ENCODE measurements at regions not wholly inside any gene's neighbourhood (a gene's known extent, or its start where the extent isn't known, plus 50 kb on each side); places are given as distances from the start of the nearest gene placed in this dataset.

DNA sequence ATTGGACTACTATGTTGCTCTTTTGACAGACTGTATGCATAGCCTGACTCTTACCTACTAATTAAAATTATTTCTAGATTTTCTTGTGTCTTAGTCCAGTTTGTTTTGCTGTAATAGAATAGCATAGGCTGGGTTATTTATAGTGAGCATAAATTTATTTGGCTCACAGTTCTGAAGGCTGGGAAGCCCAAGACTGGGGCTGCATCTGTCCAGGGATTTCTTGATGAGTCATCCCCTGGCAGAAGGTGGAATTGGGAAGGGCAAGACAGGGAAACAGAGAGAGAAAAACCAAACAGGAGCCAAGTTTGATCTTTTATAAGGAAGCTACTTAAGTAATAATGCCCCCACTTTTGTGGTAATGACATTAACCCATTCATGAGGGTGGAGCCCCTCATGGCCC is 759.2 kb upstream of the LRFN5 start:
- H3K9me3 ChIP-seq (ENCODE audit: control insufficient read depth in 5 of 5, low read length in 5 of 5), result no peaks in the 10 kb centered on the region

DNA sequence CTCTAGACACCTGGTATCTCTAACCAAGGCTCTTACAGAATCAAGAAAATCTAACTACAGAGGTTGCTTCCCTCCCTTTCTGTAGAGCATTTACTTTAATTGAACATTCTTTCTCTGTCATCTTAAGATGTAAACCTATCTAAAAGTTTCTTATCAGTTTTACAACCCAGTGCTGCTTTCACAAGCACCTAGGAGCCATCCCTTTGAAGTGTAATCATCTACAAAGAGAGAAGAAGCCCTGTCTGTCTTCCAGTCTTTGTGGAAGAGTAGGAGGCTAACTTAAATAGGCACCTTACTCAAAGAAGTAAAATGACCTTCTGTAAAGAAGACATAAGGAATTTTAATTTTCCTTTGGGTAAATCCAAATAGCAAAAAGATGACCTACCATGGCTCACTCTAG is 763.9 kb upstream of the LRFN5 start:
- no peak overlapping the region for H3K27ac ChIP-seq (ENCODE audit: low read depth, low read length)
- H3K4me1 ChIP-seq (ENCODE audit: control insufficient read depth in 5 of 5, insufficient read depth in 5 of 5, low read length in 5 of 5), result peaks cover 0 to 10% (median 0%) of the 10 kb centered on the region in 5 donors
- H3K9me3 ChIP-seq (ENCODE audit: control insufficient read depth in 5 of 5, low read length in 5 of 5), result no peaks in the 10 kb centered on the region
- no peaks in the 10 kb centered on the region for H3K36me3 ChIP-seq (ENCODE audit: control insufficient read depth in 5 of 5, insufficient read depth in 5 of 5, low read length in 5 of 5)
- H3K4me3 ChIP-seq (ENCODE audit: low read depth in 1 of 5, low read length in 5 of 5), result no peak overlapping the region
- no peaks in the 10 kb centered on the region for H3K27me3 ChIP-seq (ENCODE audit: control insufficient read depth in 5 of 5, insufficient read depth in 4 of 5, low read length in 5 of 5)
- no peak overlapping the region for H3K9ac ChIP-seq (ENCODE audit: low read length in 5 of 5)

More for the DNA sequence above, 759.2 kb upstream of the LRFN5 start:
- H3K9ac ChIP-seq (ENCODE audit: low read length in 5 of 5), result no peak overlapping the region
- H3K4me1 ChIP-seq (ENCODE audit: control insufficient read depth in 5 of 5, insufficient read depth in 5 of 5, low read length in 5 of 5), result peaks cover 0 to 11% (median 0%) of the 10 kb centered on the region in 5 donors
- no peak overlapping the region for H3K27ac ChIP-seq (ENCODE audit: low read depth, low read length)
- no peaks in the 10 kb centered on the region for H3K36me3 ChIP-seq (ENCODE audit: control insufficient read depth in 5 of 5, insufficient read depth in 5 of 5, low read length in 5 of 5)
- H3K27me3 ChIP-seq (ENCODE audit: control insufficient read depth in 5 of 5, insufficient read depth in 4 of 5, low read length in 5 of 5), result no peaks in the 10 kb centered on the region
- no peak overlapping the region for H3K4me3 ChIP-seq (ENCODE audit: low read depth in 1 of 5, low read length in 5 of 5)

DNA sequence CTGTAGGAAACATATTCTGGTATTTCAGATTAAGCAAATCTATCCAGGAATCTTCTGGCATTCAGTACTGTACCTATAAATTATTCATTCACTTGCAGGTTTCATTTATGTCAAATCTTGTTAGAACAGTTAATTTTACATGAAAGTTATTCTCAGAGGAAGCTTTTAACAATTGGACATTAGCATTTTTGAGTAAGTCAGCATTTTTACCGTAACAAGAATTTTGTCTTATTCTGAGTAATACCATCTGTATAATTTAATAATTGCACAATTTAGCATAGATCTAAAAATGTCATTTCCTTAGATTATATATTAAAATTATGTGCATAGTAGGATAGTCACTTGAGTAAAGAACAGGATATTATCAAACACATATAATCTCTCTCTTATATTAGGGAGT is 764.8 kb upstream of the LRFN5 start:
- peaks cover 0 to 1% (median 0%) of the 10 kb centered on the region in 5 donors for H3K4me1 ChIP-seq (ENCODE audit: control insufficient read depth in 5 of 5, insufficient read depth in 5 of 5, low read length in 5 of 5)
- no peaks in the 10 kb centered on the region for H3K9me3 ChIP-seq (ENCODE audit: control insufficient read depth in 5 of 5, low read length in 5 of 5)
- no peak overlapping the region for H3K27ac ChIP-seq (ENCODE audit: low read depth, low read length)
- no peaks in the 10 kb centered on the region for H3K27me3 ChIP-seq (ENCODE audit: control insufficient read depth in 5 of 5, insufficient read depth in 4 of 5, low read length in 5 of 5)
- H3K36me3 ChIP-seq (ENCODE audit: control insufficient read depth in 5 of 5, insufficient read depth in 5 of 5, low read length in 5 of 5), result no peaks in the 10 kb centered on the region
- no peak overlapping the region for H3K4me3 ChIP-seq (ENCODE audit: low read depth in 1 of 5, low read length in 5 of 5)
- no peak overlapping the region for H3K9ac ChIP-seq (ENCODE audit: low read length in 5 of 5)

DNA sequence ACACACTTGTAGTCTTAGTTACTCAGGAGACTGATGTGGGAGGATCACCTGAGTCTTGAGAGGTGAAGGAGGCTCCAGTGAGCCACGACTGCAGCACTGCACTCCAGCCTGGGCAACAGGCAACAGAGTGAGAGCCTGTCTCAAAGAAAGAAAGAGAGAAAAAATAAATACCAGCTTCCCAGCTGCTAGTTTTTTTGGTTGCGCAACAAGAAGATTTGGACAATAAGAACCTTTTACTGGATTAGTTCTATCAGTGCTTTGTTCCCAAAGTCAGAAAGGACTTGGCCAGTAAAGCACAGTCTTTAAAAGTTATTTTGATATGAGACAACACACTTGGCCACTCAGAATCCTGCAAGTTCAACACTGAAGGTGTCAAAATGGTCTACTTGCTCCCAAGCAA is 768.1 kb upstream of the LRFN5 start:
- no peak overlapping the region for H3K27ac ChIP-seq (ENCODE audit: low read depth, low read length)
- no peaks in the 10 kb centered on the region for H3K9me3 ChIP-seq (ENCODE audit: control insufficient read depth in 5 of 5, low read length in 5 of 5)
- H3K4me3 ChIP-seq (ENCODE audit: low read depth in 1 of 5, low read length in 5 of 5), result no peak overlapping the region
- no peak overlapping the region for H3K9ac ChIP-seq (ENCODE audit: low read length in 5 of 5)
- H3K27me3 ChIP-seq (ENCODE audit: control insufficient read depth in 5 of 5, insufficient read depth in 4 of 5, low read length in 5 of 5), result no peaks in the 10 kb centered on the region
- H3K36me3 ChIP-seq (ENCODE audit: control insufficient read depth in 5 of 5, insufficient read depth in 5 of 5, low read length in 5 of 5), result no peaks in the 10 kb centered on the region
- H3K4me1 ChIP-seq (ENCODE audit: control insufficient read depth in 5 of 5, insufficient read depth in 5 of 5, low read length in 5 of 5), result no peaks in the 10 kb centered on the region

DNA sequence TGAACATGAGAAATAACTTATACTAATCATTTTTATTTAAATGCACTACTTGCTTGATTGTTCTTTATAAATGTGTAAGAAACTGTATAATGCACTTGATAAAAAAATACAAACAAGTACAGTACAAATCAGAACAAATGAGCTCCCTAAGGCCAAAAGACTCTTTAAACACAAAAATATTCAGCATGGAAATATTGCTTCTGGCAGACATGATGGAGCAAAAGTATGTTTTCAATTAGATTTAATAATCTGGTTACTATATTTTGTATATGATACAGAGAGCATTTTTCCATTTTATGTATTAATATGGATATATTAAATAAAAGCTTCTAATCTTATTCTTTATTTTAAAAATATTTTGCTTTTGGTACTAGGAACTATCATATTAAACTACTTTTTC is 800.2 kb upstream of the LRFN5 start:
- Histone ChIP-seq H3K27ac (ENCODE audit: low read depth, low read length) (no peak overlapping the region), H3K27me3 (ENCODE audit: control insufficient read depth in 5 of 5, insufficient read depth in 4 of 5, low read length in 5 of 5) (no peaks in the 10 kb centered on the region), H3K9me3 (ENCODE audit: control insufficient read depth in 5 of 5, low read length in 5 of 5) (no peaks in the 10 kb centered on the region), H3K36me3 (ENCODE audit: control insufficient read depth in 5 of 5, insufficient read depth in 5 of 5, low read length in 5 of 5) (no peaks in the 10 kb centered on the region), H3K4me1 (ENCODE audit: control insufficient read depth in 5 of 5, insufficient read depth in 5 of 5, low read length in 5 of 5) (no peaks in the 10 kb centered on the region), H3K4me3 (ENCODE audit: low read depth in 1 of 5, low read length in 5 of 5) (no peak overlapping the region), H3K9ac (ENCODE audit: low read length in 5 of 5) (no peak overlapping the region)

DNA sequence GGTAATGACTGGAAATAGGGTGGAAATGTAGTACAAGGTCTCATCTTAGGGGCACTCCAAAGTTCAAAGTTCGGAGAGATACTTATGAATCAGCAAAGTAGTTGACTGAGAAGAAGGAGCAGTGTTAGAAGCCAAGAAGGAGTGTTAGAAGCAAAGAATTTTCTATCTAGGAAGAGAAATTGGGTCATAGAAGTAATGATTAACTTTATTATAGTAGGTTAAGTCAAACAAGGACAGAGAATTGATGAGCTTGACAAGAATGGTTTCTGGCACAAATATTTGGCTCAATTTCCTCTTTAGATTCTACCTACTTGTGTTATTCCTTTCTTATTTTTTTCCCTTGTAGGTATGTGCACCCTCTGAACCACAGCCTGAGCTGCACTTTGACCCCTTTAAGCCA is 810.5 kb upstream of the LRFN5 start:
- no peaks in the 10 kb centered on the region for H3K36me3 ChIP-seq (ENCODE audit: control insufficient read depth in 5 of 5, insufficient read depth in 5 of 5, low read length in 5 of 5)
- no peaks in the 10 kb centered on the region for H3K9me3 ChIP-seq (ENCODE audit: control insufficient read depth in 5 of 5, low read length in 5 of 5)
- H3K4me1 ChIP-seq (ENCODE audit: control insufficient read depth in 5 of 5, insufficient read depth in 5 of 5, low read length in 5 of 5), result no peaks in the 10 kb centered on the region
- no peaks in the 10 kb centered on the region for H3K27me3 ChIP-seq (ENCODE audit: control insufficient read depth in 5 of 5, insufficient read depth in 4 of 5, low read length in 5 of 5)
- H3K9ac ChIP-seq (ENCODE audit: low read length in 5 of 5), result no peak overlapping the region
- H3K4me3 ChIP-seq (ENCODE audit: low read depth in 1 of 5, low read length in 5 of 5), result no peak overlapping the region
- no peak overlapping the region for H3K27ac ChIP-seq (ENCODE audit: low read depth, low read length)

DNA sequence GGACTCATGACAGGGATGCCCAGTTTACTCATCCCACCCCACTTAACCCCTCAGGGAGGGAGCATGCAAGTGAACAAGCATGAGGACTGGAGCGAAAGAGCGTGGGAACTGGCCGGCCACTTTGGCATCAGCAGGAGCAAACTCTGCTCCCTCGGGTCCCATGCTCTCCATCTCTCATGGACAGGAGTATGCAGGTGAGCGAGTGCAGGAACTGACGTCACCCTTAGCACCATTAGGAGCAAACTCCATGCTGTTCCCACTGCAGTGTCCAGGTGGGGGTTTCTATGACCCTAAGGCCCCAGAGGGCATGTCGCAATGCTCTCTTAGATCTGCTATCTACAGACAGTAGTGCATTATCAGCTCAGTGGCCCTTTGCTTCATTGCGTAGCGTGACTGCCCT is 821.8 kb upstream of the LRFN5 start:
- no peaks in the 10 kb centered on the region for H3K4me1 ChIP-seq (ENCODE audit: control insufficient read depth in 5 of 5, insufficient read depth in 5 of 5, low read length in 5 of 5)
- no peak overlapping the region for H3K27ac ChIP-seq (ENCODE audit: low read depth, low read length)
- no peak overlapping the region for H3K9ac ChIP-seq (ENCODE audit: low read length in 5 of 5)
- H3K36me3 ChIP-seq (ENCODE audit: control insufficient read depth in 5 of 5, insufficient read depth in 5 of 5, low read length in 5 of 5), result no peaks in the 10 kb centered on the region
- H3K4me3 ChIP-seq (ENCODE audit: low read depth in 1 of 5, low read length in 5 of 5), result no peak overlapping the region
- H3K27me3 ChIP-seq (ENCODE audit: control insufficient read depth in 5 of 5, insufficient read depth in 4 of 5, low read length in 5 of 5), result no peaks in the 10 kb centered on the region
- peaks cover 0 to 7% (median 0%) of the 10 kb centered on the region in 5 donors for H3K9me3 ChIP-seq (ENCODE audit: control insufficient read depth in 5 of 5, low read length in 5 of 5)

DNA sequence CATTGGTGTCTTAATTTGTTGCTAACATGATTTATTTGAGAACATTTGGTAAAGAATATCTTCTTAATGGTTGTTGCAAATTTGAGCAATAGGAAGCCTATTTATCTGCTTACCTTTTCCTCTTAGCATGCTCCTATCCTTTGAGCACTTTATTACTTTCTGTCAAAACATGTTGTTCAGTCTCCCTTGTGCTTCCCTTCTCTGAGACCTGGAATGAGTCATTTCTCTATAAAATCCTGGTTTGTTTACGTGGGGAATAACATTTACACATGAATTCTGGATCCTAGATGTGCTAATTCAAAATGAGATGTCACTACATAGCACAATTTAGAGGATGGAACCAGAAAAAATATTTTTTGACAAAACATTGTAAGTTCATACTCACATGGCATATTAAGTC is 844.0 kb upstream of the LRFN5 start:
- Histone ChIP-seq H3K4me3 (ENCODE audit: low read depth in 1 of 5, low read length in 5 of 5) (no peak overlapping the region), H3K27ac (ENCODE audit: low read depth, low read length) (no peak overlapping the region), H3K36me3 (ENCODE audit: control insufficient read depth in 5 of 5, insufficient read depth in 5 of 5, low read length in 5 of 5) (no peaks in the 10 kb centered on the region), H3K9ac (ENCODE audit: low read length in 5 of 5) (no peak overlapping the region), H3K27me3 (ENCODE audit: control insufficient read depth in 5 of 5, insufficient read depth in 4 of 5, low read length in 5 of 5) (no peaks in the 10 kb centered on the region), H3K9me3 (ENCODE audit: control insufficient read depth in 5 of 5, low read length in 5 of 5) (peaks cover 0 to 3% (median 0%) of the 10 kb centered on the region in 5 donors), H3K4me1 (ENCODE audit: control insufficient read depth in 5 of 5, insufficient read depth in 5 of 5, low read length in 5 of 5) (no peaks in the 10 kb centered on the region)

DNA sequence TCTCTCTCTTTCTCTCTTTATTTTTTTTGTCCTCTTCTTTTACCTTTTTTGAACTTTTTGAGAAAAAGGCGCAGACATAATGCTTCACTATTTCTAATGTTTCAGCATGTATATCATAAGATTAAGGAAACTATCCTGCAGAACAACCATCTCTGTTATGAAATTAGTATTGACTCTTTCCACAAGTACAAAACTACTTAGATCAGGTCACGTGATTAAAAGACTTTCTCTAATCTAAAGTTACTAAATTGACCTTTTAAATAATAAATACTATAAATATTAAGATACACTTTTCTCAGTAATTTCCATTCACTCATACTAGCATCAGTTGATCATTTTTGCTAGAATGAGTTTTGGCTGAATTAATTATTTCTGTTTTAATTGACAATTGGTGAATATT is 844.5 kb upstream of the LRFN5 start:
- Histone ChIP-seq H3K9ac (ENCODE audit: low read length in 5 of 5) (no peak overlapping the region), H3K36me3 (ENCODE audit: control insufficient read depth in 5 of 5, insufficient read depth in 5 of 5, low read length in 5 of 5) (no peaks in the 10 kb centered on the region), H3K4me3 (ENCODE audit: low read depth in 1 of 5, low read length in 5 of 5) (no peak overlapping the region), H3K4me1 (ENCODE audit: control insufficient read depth in 5 of 5, insufficient read depth in 5 of 5, low read length in 5 of 5) (no peaks in the 10 kb centered on the region), H3K27ac (ENCODE audit: low read depth, low read length) (no peak overlapping the region), H3K27me3 (ENCODE audit: control insufficient read depth in 5 of 5, insufficient read depth in 4 of 5, low read length in 5 of 5) (no peaks in the 10 kb centered on the region), H3K9me3 (ENCODE audit: control insufficient read depth in 5 of 5, low read length in 5 of 5) (peaks cover 0 to 3% (median 0%) of the 10 kb centered on the region in 5 donors)

DNA sequence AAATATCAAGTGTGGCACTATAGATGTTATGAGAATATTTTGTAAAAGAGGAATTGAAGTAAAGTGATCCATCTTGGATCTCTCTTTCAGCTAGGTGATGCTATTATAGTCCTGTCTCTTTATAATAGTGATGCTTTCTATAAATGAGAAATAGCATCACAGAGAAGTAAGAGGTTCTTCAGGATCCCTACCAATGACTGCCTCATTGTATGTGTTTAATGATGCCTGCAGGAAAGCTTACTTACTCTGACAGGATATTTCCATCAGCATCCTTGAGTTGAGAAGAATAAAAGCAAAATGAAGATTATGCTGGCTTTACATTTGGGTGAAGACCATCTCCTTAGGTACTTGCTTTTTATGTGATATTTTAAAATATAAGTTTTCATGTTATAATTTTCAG is 846.0 kb upstream of the LRFN5 start:
- peaks cover 0 to 9% (median 5%) of the 10 kb centered on the region in 5 donors for H3K9me3 ChIP-seq (ENCODE audit: control insufficient read depth in 5 of 5, low read length in 5 of 5)
- no peak overlapping the region for H3K27ac ChIP-seq (ENCODE audit: low read depth, low read length)
- H3K36me3 ChIP-seq (ENCODE audit: control insufficient read depth in 5 of 5, insufficient read depth in 5 of 5, low read length in 5 of 5), result no peaks in the 10 kb centered on the region
- no peaks in the 10 kb centered on the region for H3K4me1 ChIP-seq (ENCODE audit: control insufficient read depth in 5 of 5, insufficient read depth in 5 of 5, low read length in 5 of 5)
- no peak overlapping the region for H3K4me3 ChIP-seq (ENCODE audit: low read depth in 1 of 5, low read length in 5 of 5)
- H3K27me3 ChIP-seq (ENCODE audit: control insufficient read depth in 5 of 5, insufficient read depth in 4 of 5, low read length in 5 of 5), result no peaks in the 10 kb centered on the region
- H3K9ac ChIP-seq (ENCODE audit: low read length in 5 of 5), result no peak overlapping the region

DNA sequence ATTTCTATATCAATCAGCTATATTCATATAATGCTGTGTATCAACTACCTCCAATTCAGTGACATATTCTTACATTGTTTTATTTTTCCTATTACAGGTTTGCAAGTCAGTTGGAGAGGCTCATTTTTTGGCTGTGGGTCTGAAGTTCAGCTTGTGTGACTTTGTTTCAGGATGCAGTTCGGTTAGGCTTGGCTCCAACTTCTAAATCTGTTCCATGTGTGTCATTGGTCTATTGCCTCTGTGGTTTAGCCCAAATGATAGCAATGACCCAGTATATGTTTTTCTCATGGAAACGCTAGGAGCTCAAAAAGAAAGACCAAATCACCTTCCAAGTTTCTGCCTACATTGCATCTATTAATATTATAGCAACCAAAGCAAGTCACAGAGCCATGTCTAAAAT is 848.6 kb upstream of the LRFN5 start:
- H3K9ac ChIP-seq (ENCODE audit: low read length in 5 of 5), result no peak overlapping the region
- H3K9me3 ChIP-seq (ENCODE audit: control insufficient read depth in 5 of 5, low read length in 5 of 5), result peaks cover 0 to 21% (median 5%) of the 10 kb centered on the region in 5 donors
- no peaks in the 10 kb centered on the region for H3K4me1 ChIP-seq (ENCODE audit: control insufficient read depth in 5 of 5, insufficient read depth in 5 of 5, low read length in 5 of 5)
- H3K27me3 ChIP-seq (ENCODE audit: control insufficient read depth in 5 of 5, insufficient read depth in 4 of 5, low read length in 5 of 5), result no peaks in the 10 kb centered on the region
- no peak overlapping the region for H3K4me3 ChIP-seq (ENCODE audit: low read depth in 1 of 5, low read length in 5 of 5)
- no peak overlapping the region for H3K27ac ChIP-seq (ENCODE audit: low read depth, low read length)
- H3K36me3 ChIP-seq (ENCODE audit: control insufficient read depth in 5 of 5, insufficient read depth in 5 of 5, low read length in 5 of 5), result no peaks in the 10 kb centered on the region
